Endothelial cell of umbilical vein (primary cell): ENCODE measurements at regions not wholly inside any gene's neighbourhood (a gene's known extent, or its start where the extent isn't known, plus 50 kb on each side); places are given as distances from the start of the nearest gene placed in this dataset.

Source experiments
- MAX ChIP-seq: IDR thresholded peaks from 2 replicates; pipeline ENCODE4 v1.6.1; 2011; ENCODE audit not compliant: insufficient read depth, insufficient read length
- POLR2A ChIP-seq: IDR thresholded peaks from 2 replicates; pipeline ENCODE4 v1.6.1; 2012; ENCODE audit warnings: low read depth, mild to moderate bottlenecking, control low read depth, low read length
- TF ChIP-seq, protein P1 (sequence below), 2 donors: IDR thresholded peaks; 1 replicate in 1 of 2; 2 replicates in 1 of 2; pipeline ENCODE4 v1.5.1; 2011; ENCODE audit warnings: low read length in 2 of 2, mild to moderate bottlenecking in 2 of 2, moderate library complexity in 2 of 2, control low read depth in 1 of 2, inconsistent platforms in 1 of 2, low read depth in 1 of 2; ENCODE audit not compliant: insufficient read depth in 1 of 2; ENCODE audit errors: extremely low read depth in 1 of 2

- TF ChIP-seq, protein P1, sequence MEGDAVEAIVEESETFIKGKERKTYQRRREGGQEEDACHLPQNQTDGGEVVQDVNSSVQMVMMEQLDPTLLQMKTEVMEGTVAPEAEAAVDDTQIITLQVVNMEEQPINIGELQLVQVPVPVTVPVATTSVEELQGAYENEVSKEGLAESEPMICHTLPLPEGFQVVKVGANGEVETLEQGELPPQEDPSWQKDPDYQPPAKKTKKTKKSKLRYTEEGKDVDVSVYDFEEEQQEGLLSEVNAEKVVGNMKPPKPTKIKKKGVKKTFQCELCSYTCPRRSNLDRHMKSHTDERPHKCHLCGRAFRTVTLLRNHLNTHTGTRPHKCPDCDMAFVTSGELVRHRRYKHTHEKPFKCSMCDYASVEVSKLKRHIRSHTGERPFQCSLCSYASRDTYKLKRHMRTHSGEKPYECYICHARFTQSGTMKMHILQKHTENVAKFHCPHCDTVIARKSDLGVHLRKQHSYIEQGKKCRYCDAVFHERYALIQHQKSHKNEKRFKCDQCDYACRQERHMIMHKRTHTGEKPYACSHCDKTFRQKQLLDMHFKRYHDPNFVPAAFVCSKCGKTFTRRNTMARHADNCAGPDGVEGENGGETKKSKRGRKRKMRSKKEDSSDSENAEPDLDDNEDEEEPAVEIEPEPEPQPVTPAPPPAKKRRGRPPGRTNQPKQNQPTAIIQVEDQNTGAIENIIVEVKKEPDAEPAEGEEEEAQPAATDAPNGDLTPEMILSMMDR (IDR thresholded peaks at IDR 0.05; ENCODE audit: extremely low read depth in 1 of 2, insufficient read depth in 1 of 2, low read depth in 1 of 2, low read length in 2 of 2), result no peak
- TF ChIP-seq POLR2A (no peak), MAX (no peak)
These were observed 325.6 kb downstream of the SEC23A start for GRCh38 chr14:38777401-38777800.
